Activated CD8-positive, alpha-beta memory T cell treated with anti-CD3 and anti-CD28 coated beads, Interleukin-2, amount 10 ng/mL, durations not matched to agents 7 days and 5 days (primary cell): ENCODE measurements at regions not wholly inside any gene's neighbourhood (a gene's known extent, or its start where the extent isn't known, plus 50 kb on each side); places are given as distances from the start of the nearest gene placed in this dataset.

ENCODE experiments used
- ATAC-seq: fragments of 150-1000 bp; cut with Tn5 transposase; one replicate; pipeline ENCODE4 v1.10.0; 2021; ENCODE audit warnings: moderate library complexity
- CTCF ChIA-PET: fragments of 350-600 bp; sonication (Branson Sonifier 250); formaldehyde crosslinking; loops from one replicate; lab custom pipeline; 2021; ENCODE audit warnings: antibody characterized with exemption; lab: Charles Lee
- DNase-seq: peaks from one replicate; pipeline ENCODE4 v3.0.0-alpha.2; 2020
- H3K27ac Mint-ChIP-seq: one replicate; pipeline ENCODE4 v1.8.0; 2021; ENCODE audit warnings: mild to moderate bottlenecking, mixed read lengths
- H3K27me3 Mint-ChIP-seq: one replicate; pipeline ENCODE4 v1.8.0; 2021; ENCODE audit warnings: mixed read lengths
- H3K36me3 Mint-ChIP-seq: one replicate; pipeline ENCODE4 v1.8.0; 2021; ENCODE audit warnings: mild to moderate bottlenecking, mixed read lengths
- H3K4me1 Mint-ChIP-seq: one replicate; pipeline ENCODE4 v1.8.0; 2021; ENCODE audit warnings: mixed read lengths
- H3K4me3 Mint-ChIP-seq: one replicate; pipeline ENCODE4 v1.8.0; 2021; ENCODE audit warnings: mild to moderate bottlenecking, moderate library complexity, mixed read lengths
- H3K9me3 Mint-ChIP-seq: one replicate; pipeline ENCODE4 v1.8.0; 2022; ENCODE audit warnings: low read depth, mixed read lengths

- H3K27ac Mint-ChIP-seq = no peak overlapping the region
- H3K4me3 Mint-ChIP-seq = no peak overlapping the region
- DNase-seq = no peak
- H3K27me3 Mint-ChIP-seq = no peaks in the 10 kb centered on the region
- no peaks in the 10 kb centered on the region for H3K36me3 Mint-ChIP-seq
- H3K4me1 Mint-ChIP-seq = no peaks in the 10 kb centered on the region
- no peak for ATAC-seq
- peaks cover 6% of the 10 kb centered on the region for H3K9me3 Mint-ChIP-seq
- CTCF ChIA-PET = no interaction called here
Observed at GRCh38 chr9:80061940-80062339, 490.2 kb downstream of the TLE4 start.

- Mint-ChIP-seq H3K4me1 (no peaks in the 10 kb centered on the region), H3K9me3 (peaks cover 6% of the 10 kb centered on the region), H3K27me3 (no peaks in the 10 kb centered on the region), H3K27ac (no peak overlapping the region), H3K36me3 (no peaks in the 10 kb centered on the region), H3K4me3 (no peak overlapping the region)
- CTCF ChIA-PET = no interaction called here
- ATAC-seq = no peak
- DNase-seq = no peak
Observed at GRCh38 chr9:80061096-80061495, 489.3 kb downstream of the TLE4 start.

- no peaks in the 10 kb centered on the region for H3K4me1 Mint-ChIP-seq
- CTCF ChIA-PET = no interaction called here
- no peak for DNase-seq
- no peaks in the 10 kb centered on the region for H3K27me3 Mint-ChIP-seq
- H3K27ac Mint-ChIP-seq = no peak overlapping the region
- peaks cover 8% of the 10 kb centered on the region for H3K9me3 Mint-ChIP-seq
- no peak overlapping the region for H3K4me3 Mint-ChIP-seq
- ATAC-seq = no peak
- no peaks in the 10 kb centered on the region for H3K36me3 Mint-ChIP-seq
Observed at GRCh38 chr9:80059979-80060378, 488.2 kb downstream of the TLE4 start.

GRCh38 chr9:80059191-80059590 is 487.4 kb downstream of the TLE4 start:
- peaks cover 8% of the 10 kb centered on the region for H3K9me3 Mint-ChIP-seq
- no peak overlapping the region for H3K27ac Mint-ChIP-seq
- no peaks in the 10 kb centered on the region for H3K27me3 Mint-ChIP-seq

GRCh38 chr9:80052830-80053229 is 481.1 kb downstream of the TLE4 start:
- DNase-seq (no peak), ATAC-seq (no peak)
- Mint-ChIP-seq H3K4me1 (no peaks in the 10 kb centered on the region), H3K27me3 (no peaks in the 10 kb centered on the region), H3K4me3 (no peak overlapping the region), H3K9me3 (peaks cover 7% of the 10 kb centered on the region), H3K36me3 (no peaks in the 10 kb centered on the region), H3K27ac (no peak overlapping the region)
- CTCF ChIA-PET = interaction anchor here (0.7 kb wide), 1 partner anchor 23 kb away, joined by 3 read pairs; no protein-coding TSS in a partner anchor

More at GRCh38 chr9:80059191-80059590, 487.4 kb downstream of the TLE4 start:
- H3K4me1 Mint-ChIP-seq = no peaks in the 10 kb centered on the region
- CTCF ChIA-PET = no interaction called here
- ATAC-seq (no peak), DNase-seq (no peak)
- no peak overlapping the region for H3K4me3 Mint-ChIP-seq
- no peaks in the 10 kb centered on the region for H3K36me3 Mint-ChIP-seq

GRCh38 chr9:80049096-80049782 is 477.5 kb downstream of the TLE4 start:
- CTCF ChIA-PET = interaction anchor here (2.1 kb wide), 1 partner anchor 14 kb away, joined by 4 read pairs; no protein-coding TSS in a partner anchor
- no peaks in the 10 kb centered on the region for H3K27me3 Mint-ChIP-seq
- no peaks in the 10 kb centered on the region for H3K36me3 Mint-ChIP-seq
- no peak overlapping the region for H3K4me3 Mint-ChIP-seq
- peaks cover 4% of the 10 kb centered on the region for H3K9me3 Mint-ChIP-seq
- no peak overlapping the region for H3K27ac Mint-ChIP-seq
- no peaks in the 10 kb centered on the region for H3K4me1 Mint-ChIP-seq
- ATAC-seq (no peak), DNase-seq (no peak)

- DNase-seq = no peak
- Mint-ChIP-seq H3K4me1 (no peaks in the 10 kb centered on the region), H3K27ac (no peak overlapping the region), H3K27me3 (no peaks in the 10 kb centered on the region), H3K9me3 (no peaks in the 10 kb centered on the region), H3K4me3 (no peak overlapping the region), H3K36me3 (no peaks in the 10 kb centered on the region)
- CTCF ChIA-PET = no interaction called here
- ATAC-seq = no peak
Observed at GRCh38 chr9:80046481-80046880, 474.7 kb downstream of the TLE4 start.

GRCh38 chr9:80041821-80042220 is 470.1 kb downstream of the TLE4 start:
- no peak overlapping the region for H3K4me3 Mint-ChIP-seq
- H3K9me3 Mint-ChIP-seq = no peaks in the 10 kb centered on the region
- no peaks in the 10 kb centered on the region for H3K27me3 Mint-ChIP-seq
- no peak for DNase-seq
- CTCF ChIA-PET = no interaction called here
- no peaks in the 10 kb centered on the region for H3K36me3 Mint-ChIP-seq
- H3K27ac Mint-ChIP-seq = no peak overlapping the region
- H3K4me1 Mint-ChIP-seq = no peaks in the 10 kb centered on the region
- ATAC-seq = no peak

- no peak overlapping the region for H3K27ac Mint-ChIP-seq
- DNase-seq = no peak
- H3K4me3 Mint-ChIP-seq = no peak overlapping the region
- no peaks in the 10 kb centered on the region for H3K4me1 Mint-ChIP-seq
- no peak for ATAC-seq
- H3K9me3 Mint-ChIP-seq = no peaks in the 10 kb centered on the region
- H3K27me3 Mint-ChIP-seq = no peaks in the 10 kb centered on the region
- CTCF ChIA-PET = no interaction called here
- H3K36me3 Mint-ChIP-seq = no peaks in the 10 kb centered on the region
Observed at GRCh38 chr9:80040457-80040856, 468.7 kb downstream of the TLE4 start.

GRCh38 chr9:80030801-80031200 is 459.0 kb downstream of the TLE4 start:
- no peaks in the 10 kb centered on the region for H3K9me3 Mint-ChIP-seq
- no peak overlapping the region for H3K4me3 Mint-ChIP-seq
- no peak for DNase-seq
- H3K4me1 Mint-ChIP-seq = no peaks in the 10 kb centered on the region
- H3K27me3 Mint-ChIP-seq = no peaks in the 10 kb centered on the region
- CTCF ChIA-PET = no interaction called here
- no peak overlapping the region for H3K27ac Mint-ChIP-seq
- H3K36me3 Mint-ChIP-seq = no peaks in the 10 kb centered on the region
- no peak for ATAC-seq

- CTCF ChIA-PET = no interaction called here
- DNase-seq (no peak), ATAC-seq (no peak)
- Mint-ChIP-seq H3K27me3 (no peaks in the 10 kb centered on the region), H3K36me3 (no peaks in the 10 kb centered on the region), H3K9me3 (no peaks in the 10 kb centered on the region), H3K27ac (no peak overlapping the region), H3K4me3 (no peak overlapping the region), H3K4me1 (no peaks in the 10 kb centered on the region)
Observed at GRCh38 chr9:80028501-80028900, 456.7 kb downstream of the TLE4 start.

- no peaks in the 10 kb centered on the region for H3K36me3 Mint-ChIP-seq
- ATAC-seq = no peak
- no peak overlapping the region for H3K27ac Mint-ChIP-seq
- CTCF ChIA-PET = no interaction called here
- no peaks in the 10 kb centered on the region for H3K4me1 Mint-ChIP-seq
- no peak for DNase-seq
- no peaks in the 10 kb centered on the region for H3K9me3 Mint-ChIP-seq
- no peaks in the 10 kb centered on the region for H3K27me3 Mint-ChIP-seq
- H3K4me3 Mint-ChIP-seq = no peak overlapping the region
Observed at GRCh38 chr9:80025796-80026520, 454.2 kb downstream of the TLE4 start.

- Mint-ChIP-seq H3K4me1 (no peaks in the 10 kb centered on the region), H3K27me3 (no peaks in the 10 kb centered on the region), H3K9me3 (no peaks in the 10 kb centered on the region), H3K4me3 (no peak overlapping the region), H3K27ac (no peak overlapping the region), H3K36me3 (no peaks in the 10 kb centered on the region)
- ATAC-seq (no peak), DNase-seq (no peak)
- CTCF ChIA-PET = no interaction called here
Observed at GRCh38 chr9:80025131-80025530, 453.4 kb downstream of the TLE4 start.

- CTCF ChIA-PET = no interaction called here
- Mint-ChIP-seq H3K4me1 (no peaks in the 10 kb centered on the region), H3K36me3 (no peaks in the 10 kb centered on the region), H3K27me3 (no peaks in the 10 kb centered on the region), H3K9me3 (no peaks in the 10 kb centered on the region), H3K4me3 (no peak overlapping the region), H3K27ac (no peak overlapping the region)
- no peak for ATAC-seq
- DNase-seq = no peak
Observed at GRCh38 chr9:80020530-80020929, 448.8 kb downstream of the TLE4 start.
